Loucy (cell line): ENCODE measurements at regions not wholly inside any gene's neighbourhood (a gene's known extent, or its start where the extent isn't known, plus 50 kb on each side); places are given as distances from the start of the nearest gene placed in this dataset.

Source experiments
- H2AFZ ChIP-seq: fragments of 200-600 bp; sonication (generic); 2 replicates; pipeline ENCODE4 v1.6.0; 2016; ENCODE audit warnings: antibody characterized with exemption, mild to moderate bottlenecking, low read length, moderate library complexity
- H3F3A ChIP-seq: fragments of 200-600 bp; 2 replicates; pipeline ENCODE4 v1.6.0; 2016; ENCODE audit warnings: antibody characterized with exemption, low read depth, mild to moderate bottlenecking
- H3K27me3 ChIP-seq: fragments of 200-600 bp; sonication (generic); 2 replicates; pipeline ENCODE4 v1.6.1; 2014; ENCODE audit warnings: low read length, mild to moderate bottlenecking; ENCODE audit not compliant: insufficient read depth, poor library complexity, severe bottlenecking
- H3K36me3 ChIP-seq: fragments of 200-600 bp; sonication (generic); 2 replicates; pipeline ENCODE4 v1.6.1; 2016; ENCODE audit warnings: low read length; ENCODE audit not compliant: insufficient read depth
- H3K4me1 ChIP-seq: fragments of 200-600 bp; sonication (generic); 2 replicates; pipeline ENCODE4 v1.5.1; 2014; ENCODE audit warnings: low read length, mild to moderate bottlenecking; ENCODE audit not compliant: insufficient read depth, poor library complexity, severe bottlenecking
- H3K4me2 ChIP-seq: fragments of 200-600 bp; sonication (generic); 2 replicates; pipeline ENCODE4 v1.6.0; 2014; ENCODE audit warnings: antibody characterized with exemption, low read length, low read depth, mild to moderate bottlenecking; ENCODE audit not compliant: poor library complexity, severe bottlenecking
- H3K4me3 ChIP-seq: fragments of 200-600 bp; sonication (generic); 2 replicates; pipeline ENCODE4 v1.5.1; 2014; ENCODE audit warnings: low read length, mild to moderate bottlenecking, mixed read lengths; ENCODE audit not compliant: poor library complexity, severe bottlenecking
- H3K79me2 ChIP-seq: fragments of 200-600 bp; sonication (generic); 2 replicates; pipeline ENCODE4 v1.6.1; 2014; ENCODE audit warnings: low read length; ENCODE audit not compliant: insufficient read depth
- H3K9ac ChIP-seq: fragments of 200-600 bp; sonication (generic); 2 replicates; pipeline ENCODE4 v1.6.0; 2014; ENCODE audit warnings: mild to moderate bottlenecking, low read depth, low read length, moderate library complexity; ENCODE audit not compliant: poor library complexity, severe bottlenecking
- H3K9me2 ChIP-seq: fragments of 200-600 bp; sonication (generic); replicated peaks from 2 replicates; pipeline ENCODE4 v1.6.1; 2016; ENCODE audit warnings: low read depth, low read length, mixed read lengths
- H3K9me3 ChIP-seq: fragments of 200-600 bp; sonication (generic); 2 replicates; pipeline ENCODE4 v1.6.1; 2014; ENCODE audit warnings: mild to moderate bottlenecking, antibody characterized with exemption, low read length, low read depth; ENCODE audit not compliant: insufficient read depth
- H4K20me1 ChIP-seq: fragments of 200-600 bp; sonication (generic); 2 replicates; pipeline ENCODE4 v1.6.0; 2014; ENCODE audit warnings: antibody characterized with exemption, low read length, mild to moderate bottlenecking; ENCODE audit not compliant: insufficient read depth, poor library complexity, severe bottlenecking
- CTCF ChIP-seq: fragments of 200-600 bp; sonication (generic); conservative IDR thresholded peaks from 2 replicates; pipeline ENCODE4 v1.5.1; 2014; ENCODE audit warnings: mild to moderate bottlenecking, antibody characterized with exemption, low read length
- EZH2phosphoT487 ChIP-seq: fragments of 200-600 bp; IDR thresholded peaks from 2 replicates; pipeline ENCODE4 v1.6.1; 2018; ENCODE audit warnings: antibody characterized with exemption, mild to moderate bottlenecking, moderate library complexity, borderline replicate concordance

- Histone ChIP-seq H3K9me3 (peaks cover 7% of the 10 kb centered on the region), H4K20me1 (no peaks in the 10 kb centered on the region), H3K4me1 (no peaks in the 10 kb centered on the region), H3K4me2 (no peak overlapping the region), H3K79me2 (no peaks in the 10 kb centered on the region), H3K9ac (no peak overlapping the region), H3K9me2 (no peaks in the 10 kb centered on the region), H2AFZ (no peak overlapping the region), H3F3A (no peaks in the 10 kb centered on the region), H3K4me3 (no peak overlapping the region), H3K27me3 (no peaks in the 10 kb centered on the region), H3K36me3 (no peaks in the 10 kb centered on the region)
- no peak for TF ChIP-seq EZH2phosphoT487
- TF ChIP-seq CTCF, result no peak
Measured at GRCh38 chr20:56748476-56749377, 119.6 kb downstream of the TFAP2C start.

GRCh38 chr20:56750430-56750829, 121.3 kb downstream of the TFAP2C start:
- Histone ChIP-seq H3K4me2 (no peak overlapping the region), H3K9me2 (no peaks in the 10 kb centered on the region), H3F3A (no peaks in the 10 kb centered on the region), H3K9me3 (peaks cover 4% of the 10 kb centered on the region), H2AFZ (no peak overlapping the region), H3K4me3 (no peak overlapping the region), H4K20me1 (no peaks in the 10 kb centered on the region), H3K4me1 (no peaks in the 10 kb centered on the region), H3K27me3 (no peaks in the 10 kb centered on the region), H3K9ac (no peak overlapping the region), H3K79me2 (no peaks in the 10 kb centered on the region), H3K36me3 (no peaks in the 10 kb centered on the region)
- TF ChIP-seq CTCF, result no peak
- no peak for TF ChIP-seq EZH2phosphoT487

- TF ChIP-seq EZH2phosphoT487, result no peak
- TF ChIP-seq CTCF, result no peak
- Histone ChIP-seq H3K9me2 (no peaks in the 10 kb centered on the region), H3K9ac (no peak overlapping the region), H3K36me3 (no peaks in the 10 kb centered on the region), H3F3A (no peaks in the 10 kb centered on the region), H2AFZ (no peak overlapping the region), H4K20me1 (no peaks in the 10 kb centered on the region), H3K9me3 (peaks cover 6% of the 10 kb centered on the region), H3K4me3 (no peak overlapping the region), H3K4me1 (no peaks in the 10 kb centered on the region), H3K27me3 (no peaks in the 10 kb centered on the region), H3K4me2 (no peak overlapping the region), H3K79me2 (no peaks in the 10 kb centered on the region)
Measured at GRCh38 chr20:56752274-56752673, 123.2 kb downstream of the TFAP2C start.
